Heart left ventricle (tissue), 13 donors: ENCODE measurements at regions not wholly inside any gene's neighbourhood (a gene's known extent, or its start where the extent isn't known, plus 50 kb on each side); places are given as distances from the start of the nearest gene placed in this dataset.

ENCODE experiments used
- CTCF ChIP-seq, 12 donors: fragments of 200-600 bp; sonication (generic) in 4 of 12; IDR thresholded peaks; one replicate each; pipeline versions ENCODE4 v1.5.0 to v1.8.0; 2018 to 2022; ENCODE audit warnings: antibody characterized with exemption in 12 of 12, mild to moderate bottlenecking in 5 of 12
- POLR2A ChIP-seq, 2 donors: fragments of 450-650 bp; IDR thresholded peaks; one replicate each; pipeline ENCODE4 v1.6.1; 2017; ENCODE audit warnings: antibody characterized with exemption in 2 of 2, mild to moderate bottlenecking in 2 of 2, moderate library complexity in 2 of 2
- donor health status: ischemic (EF 13 %, LVEDD 7.1; RV severe dilation, severe dysfunction).
- donor health status: DM: no; HTN: yes; CAD: no.
- donor health status: DM: no; HTN: no; CAD: no.
- donor health status: ischemic (EF 25% LVEDD 6.9; RV normal size, moderate dysfunction).
- donor health status: ischemic (EF 25% LVEDD 5.7; RV mildly dilated, moderate dysfunction).
- donor health status: ischemic (EF 35%, LVEDD 5.7; RV mildly dilated, moderate dysfunction).
- donor health status: nonischemic (EF 11% LVEDD 7.7; RV severe dilation, severe dysfunction).
- donor health status: DM: yes; HTN: yes; CAD: no.
- donor health status: PGD.
- donor health status: ischemic (EF 29% LVEDD 5.4; RV normal size, mild dysfunction).
- donor health status: nonischemic (EF 23%, LVEDD 6.1; RV moderate dilation, normal function).

DNA sequence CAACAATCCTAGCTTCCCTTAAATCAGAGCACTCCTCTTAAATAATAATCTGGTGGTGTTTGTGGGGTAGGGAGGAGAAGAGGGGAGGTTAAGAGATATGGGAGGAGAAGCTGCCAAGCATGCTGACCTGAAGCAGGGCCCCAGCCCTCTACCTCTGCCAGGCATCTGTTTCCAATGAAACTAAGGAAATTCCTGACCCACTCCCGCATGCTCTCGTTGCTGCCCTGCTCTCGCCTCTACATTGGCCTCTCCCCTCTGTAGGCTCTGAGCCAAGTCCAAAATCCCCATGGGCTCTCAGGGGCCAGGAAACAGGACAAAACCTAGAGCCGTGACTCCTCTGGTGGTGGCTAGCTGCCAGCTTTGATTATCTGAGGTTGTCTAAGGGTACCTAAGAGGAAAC, 559.5 kb upstream of the CDH11 start:
- TF ChIP-seq CTCF (IDR thresholded peaks at IDR 0.05) (no peak), POLR2A (IDR thresholded peaks at IDR 0.05) (no peak)
